GM23338 (cell line): ENCODE measurements at regions not wholly inside any gene's neighbourhood (a gene's known extent, or its start where the extent isn't known, plus 50 kb on each side); places are given as distances from the start of the nearest gene placed in this dataset.
"Not testable (repeated sequence)": the region's sequence is repeated elsewhere in the genome, so short reads cannot be mapped to it uniquely, and the experiment has no call there.

Source experiments
- ATAC-seq: fragments of 200-7000 bp; cut with Tn5 transposase; 3 replicates; pipeline ENCODE4 v1.9.1; 2020
- DNase-seq: peaks from one replicate; pipeline ENCODE4 v3.0.0-alpha.2; 2015; ENCODE audit warnings: low spot score
- H2AFZ ChIP-seq: fragments of 200-600 bp; sonication (generic); 2 replicates; pipeline ENCODE4 v1.8.0; 2016; ENCODE audit warnings: antibody characterized with exemption, mild to moderate bottlenecking, moderate library complexity
- H3F3A ChIP-seq: fragments of 200-600 bp; sonication (generic); replicated peaks from 2 replicates; pipeline ENCODE4 v1.8.0; 2017; ENCODE audit warnings: antibody characterized with exemption, mixed run types, low read depth
- H3K27ac ChIP-seq: fragments of 200-600 bp; sonication (generic); 2 replicates; pipeline ENCODE4 v1.6.1; 2016; ENCODE audit warnings: low read depth
- H3K27me3 ChIP-seq: fragments of 200-600 bp; sonication (generic); 2 replicates; pipeline ENCODE4 v1.8.0; 2016; ENCODE audit warnings: mild to moderate bottlenecking, mixed run types, moderate library complexity; ENCODE audit not compliant: insufficient read depth
- H3K36me3 ChIP-seq: fragments of 200-600 bp; sonication (generic); 2 replicates; pipeline ENCODE4 v1.8.0; 2016; ENCODE audit warnings: mild to moderate bottlenecking; ENCODE audit not compliant: insufficient read depth
- H3K4me1 ChIP-seq: fragments of 200-600 bp; sonication (generic); 2 replicates; pipeline ENCODE4 v1.8.0; 2016; ENCODE audit warnings: mild to moderate bottlenecking, moderate library complexity; ENCODE audit not compliant: insufficient read depth
- H3K4me2 ChIP-seq: fragments of 200-600 bp; sonication (generic); 2 replicates; pipeline ENCODE4 v1.7.1; 2017; ENCODE audit warnings: mixed run types
- H3K4me3 ChIP-seq: fragments of 200-600 bp; sonication (generic); 2 replicates; pipeline ENCODE4 v1.6.1; 2016; ENCODE audit warnings: mixed run types
- H3K79me2 ChIP-seq: fragments of 200-600 bp; sonication (generic); replicated peaks from 2 replicates; pipeline ENCODE4 v1.8.0; 2017; ENCODE audit warnings: mild to moderate bottlenecking; ENCODE audit not compliant: insufficient read depth
- H3K9me2 ChIP-seq: fragments of 200-600 bp; sonication (generic); 2 replicates; pipeline ENCODE4 v1.8.0; 2017; ENCODE audit not compliant: insufficient read depth
- H4K20me1 ChIP-seq: fragments of 200-600 bp; sonication (generic); replicated peaks from 2 replicates; pipeline ENCODE4 v1.8.0; 2017; ENCODE audit warnings: mild to moderate bottlenecking; ENCODE audit not compliant: insufficient read depth
- H3K27ac Mint-ChIP-seq: 2 replicates; pipeline ENCODE4 v1.8.0; 2020; ENCODE audit warnings: inconsistent platforms, mild to moderate bottlenecking, moderate library complexity, mixed read lengths
- H3K27me3 Mint-ChIP-seq: 3 replicates; pipeline ENCODE4 v1.8.0; 2022; ENCODE audit warnings: low read depth, mild to moderate bottlenecking, moderate library complexity, mixed read lengths, inconsistent platforms; ENCODE audit not compliant: insufficient read depth, poor library complexity
- H3K36me3 Mint-ChIP-seq: 3 replicates; pipeline ENCODE4 v1.8.0; 2021; ENCODE audit warnings: low read depth, mild to moderate bottlenecking, inconsistent platforms, moderate library complexity, mixed read lengths
- H3K4me1 Mint-ChIP-seq: 3 replicates; pipeline ENCODE4 v1.8.0; 2020; ENCODE audit warnings: mild to moderate bottlenecking, inconsistent platforms, mixed read lengths
- H3K4me3 Mint-ChIP-seq: 3 replicates; pipeline ENCODE4 v1.8.0; 2021; ENCODE audit warnings: moderate library complexity, mild to moderate bottlenecking, inconsistent platforms, mixed read lengths
- H3K9me3 Mint-ChIP-seq: 3 replicates; pipeline ENCODE4 v1.8.0; 2020; ENCODE audit warnings: moderate library complexity, mild to moderate bottlenecking, inconsistent platforms, mixed read lengths
- CREB1 ChIP-seq: fragments of 250-450 bp; sonication (Bioruptor Pico); IDR thresholded peaks from 2 replicates; pipeline ENCODE4 v1.5.0; 2020; ENCODE audit warnings: low read depth, mild to moderate bottlenecking, moderate library complexity
- JUNB ChIP-seq: IDR thresholded peaks from one replicate; pipeline ENCODE4 v1.6.1; 2016; ENCODE audit warnings: antibody characterized with exemption; ENCODE audit not compliant: unreplicated experiment
- TF ChIP-seq, protein P1 (sequence below): fragments of 250-450 bp; sonication (Bioruptor Pico); IDR thresholded peaks from 2 replicates; pipeline ENCODE4 v1.5.0; 2020; ENCODE audit warnings: mild to moderate bottlenecking, moderate library complexity
- TF ChIP-seq, protein P2 (sequence below), 2 experiments: fragments of 200-600 bp in 1 of 2; sonication (generic) in 1 of 2; conservative IDR thresholded peaks; 2 replicates each; pipeline versions ENCODE4 v1.5.1 to v1.6.1; 2016 to 2017; ENCODE audit warnings: antibody characterized with exemption in 2 of 2, low read depth in 2 of 2, mild to moderate bottlenecking in 2 of 2, moderate library complexity in 1 of 2

DNA sequence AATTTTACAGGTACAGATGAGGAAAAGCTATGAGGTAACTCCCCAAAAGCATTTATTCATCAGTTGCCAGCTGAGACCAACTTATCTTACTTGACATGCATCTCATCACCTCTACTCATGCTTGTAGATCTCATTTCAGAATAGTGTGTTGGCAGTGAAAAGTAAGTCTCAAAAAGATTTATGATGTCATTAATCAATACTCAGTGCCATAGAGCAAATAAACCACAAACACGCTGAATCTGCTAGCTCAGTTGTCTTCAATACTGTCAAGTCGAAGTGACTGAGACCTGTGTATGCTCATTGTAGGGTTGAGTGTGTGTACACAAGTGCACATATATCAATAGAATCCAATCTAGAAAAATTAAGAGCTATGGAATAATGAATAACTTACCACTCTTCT lies 413.5 kb downstream of the CNTN3 start:
- H2AFZ ChIP-seq: no peak overlapping the region
- DNase-seq (no peak), ATAC-seq (no peak)
- no peak for TF ChIP-seq CREB1 (CRISPR knock-in tag)
- TF ChIP-seq, protein P1, sequence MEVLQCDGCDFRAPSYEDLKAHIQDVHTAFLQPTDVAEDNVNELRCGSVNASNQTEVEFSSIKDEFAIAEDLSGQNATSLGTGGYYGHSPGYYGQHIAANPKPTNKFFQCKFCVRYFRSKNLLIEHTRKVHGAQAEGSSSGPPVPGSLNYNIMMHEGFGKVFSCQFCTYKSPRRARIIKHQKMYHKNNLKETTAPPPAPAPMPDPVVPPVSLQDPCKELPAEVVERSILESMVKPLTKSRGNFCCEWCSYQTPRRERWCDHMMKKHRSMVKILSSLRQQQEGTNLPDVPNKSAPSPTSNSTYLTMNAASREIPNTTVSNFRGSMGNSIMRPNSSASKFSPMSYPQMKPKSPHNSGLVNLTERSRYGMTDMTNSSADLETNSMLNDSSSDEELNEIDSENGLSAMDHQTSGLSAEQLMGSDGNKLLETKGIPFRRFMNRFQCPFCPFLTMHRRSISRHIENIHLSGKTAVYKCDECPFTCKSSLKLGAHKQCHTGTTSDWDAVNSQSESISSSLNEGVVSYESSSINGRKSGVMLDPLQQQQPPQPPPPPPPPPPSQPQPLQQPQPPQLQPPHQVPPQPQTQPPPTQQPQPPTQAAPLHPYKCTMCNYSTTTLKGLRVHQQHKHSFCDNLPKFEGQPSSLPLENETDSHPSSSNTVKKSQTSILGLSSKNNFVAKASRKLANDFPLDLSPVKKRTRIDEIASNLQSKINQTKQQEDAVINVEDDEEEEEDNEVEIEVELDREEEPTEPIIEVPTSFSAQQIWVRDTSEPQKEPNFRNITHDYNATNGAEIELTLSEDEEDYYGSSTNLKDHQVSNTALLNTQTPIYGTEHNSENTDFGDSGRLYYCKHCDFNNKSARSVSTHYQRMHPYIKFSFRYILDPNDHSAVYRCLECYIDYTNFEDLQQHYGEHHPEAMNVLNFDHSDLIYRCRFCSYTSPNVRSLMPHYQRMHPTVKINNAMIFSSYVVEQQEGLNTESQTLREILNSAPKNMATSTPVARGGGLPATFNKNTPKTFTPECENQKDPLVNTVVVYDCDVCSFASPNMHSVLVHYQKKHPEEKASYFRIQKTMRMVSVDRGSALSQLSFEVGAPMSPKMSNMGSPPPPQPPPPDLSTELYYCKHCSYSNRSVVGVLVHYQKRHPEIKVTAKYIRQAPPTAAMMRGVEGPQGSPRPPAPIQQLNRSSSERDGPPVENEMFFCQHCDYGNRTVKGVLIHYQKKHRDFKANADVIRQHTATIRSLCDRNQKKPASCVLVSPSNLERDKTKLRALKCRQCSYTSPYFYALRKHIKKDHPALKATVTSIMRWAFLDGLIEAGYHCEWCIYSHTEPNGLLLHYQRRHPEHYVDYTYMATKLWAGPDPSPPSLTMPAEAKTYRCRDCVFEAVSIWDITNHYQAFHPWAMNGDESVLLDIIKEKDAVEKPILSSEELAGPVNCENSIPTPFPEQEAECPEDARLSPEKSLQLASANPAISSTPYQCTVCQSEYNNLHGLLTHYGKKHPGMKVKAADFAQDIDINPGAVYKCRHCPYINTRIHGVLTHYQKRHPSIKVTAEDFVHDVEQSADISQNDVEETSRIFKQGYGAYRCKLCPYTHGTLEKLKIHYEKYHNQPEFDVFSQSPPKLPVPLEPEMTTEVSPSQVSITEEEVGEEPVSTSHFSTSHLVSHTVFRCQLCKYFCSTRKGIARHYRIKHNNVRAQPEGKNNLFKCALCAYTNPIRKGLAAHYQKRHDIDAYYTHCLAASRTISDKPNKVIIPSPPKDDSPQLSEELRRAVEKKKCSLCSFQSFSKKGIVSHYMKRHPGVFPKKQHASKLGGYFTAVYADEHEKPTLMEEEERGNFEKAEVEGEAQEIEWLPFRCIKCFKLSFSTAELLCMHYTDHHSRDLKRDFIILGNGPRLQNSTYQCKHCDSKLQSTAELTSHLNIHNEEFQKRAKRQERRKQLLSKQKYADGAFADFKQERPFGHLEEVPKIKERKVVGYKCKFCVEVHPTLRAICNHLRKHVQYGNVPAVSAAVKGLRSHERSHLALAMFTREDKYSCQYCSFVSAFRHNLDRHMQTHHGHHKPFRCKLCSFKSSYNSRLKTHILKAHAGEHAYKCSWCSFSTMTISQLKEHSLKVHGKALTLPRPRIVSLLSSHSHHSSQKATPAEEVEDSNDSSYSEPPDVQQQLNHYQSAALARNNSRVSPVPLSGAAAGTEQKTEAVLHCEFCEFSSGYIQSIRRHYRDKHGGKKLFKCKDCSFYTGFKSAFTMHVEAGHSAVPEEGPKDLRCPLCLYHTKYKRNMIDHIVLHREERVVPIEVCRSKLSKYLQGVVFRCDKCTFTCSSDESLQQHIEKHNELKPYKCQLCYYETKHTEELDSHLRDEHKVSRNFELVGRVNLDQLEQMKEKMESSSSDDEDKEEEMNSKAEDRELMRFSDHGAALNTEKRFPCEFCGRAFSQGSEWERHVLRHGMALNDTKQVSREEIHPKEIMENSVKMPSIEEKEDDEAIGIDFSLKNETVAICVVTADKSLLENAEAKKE (CRISPR knock-in tag): no peak
- no peak for TF ChIP-seq JUNB
- TF ChIP-seq, protein P2, sequence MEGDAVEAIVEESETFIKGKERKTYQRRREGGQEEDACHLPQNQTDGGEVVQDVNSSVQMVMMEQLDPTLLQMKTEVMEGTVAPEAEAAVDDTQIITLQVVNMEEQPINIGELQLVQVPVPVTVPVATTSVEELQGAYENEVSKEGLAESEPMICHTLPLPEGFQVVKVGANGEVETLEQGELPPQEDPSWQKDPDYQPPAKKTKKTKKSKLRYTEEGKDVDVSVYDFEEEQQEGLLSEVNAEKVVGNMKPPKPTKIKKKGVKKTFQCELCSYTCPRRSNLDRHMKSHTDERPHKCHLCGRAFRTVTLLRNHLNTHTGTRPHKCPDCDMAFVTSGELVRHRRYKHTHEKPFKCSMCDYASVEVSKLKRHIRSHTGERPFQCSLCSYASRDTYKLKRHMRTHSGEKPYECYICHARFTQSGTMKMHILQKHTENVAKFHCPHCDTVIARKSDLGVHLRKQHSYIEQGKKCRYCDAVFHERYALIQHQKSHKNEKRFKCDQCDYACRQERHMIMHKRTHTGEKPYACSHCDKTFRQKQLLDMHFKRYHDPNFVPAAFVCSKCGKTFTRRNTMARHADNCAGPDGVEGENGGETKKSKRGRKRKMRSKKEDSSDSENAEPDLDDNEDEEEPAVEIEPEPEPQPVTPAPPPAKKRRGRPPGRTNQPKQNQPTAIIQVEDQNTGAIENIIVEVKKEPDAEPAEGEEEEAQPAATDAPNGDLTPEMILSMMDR (conservative IDR thresholded peaks at IDR 0.05; ENCODE audit: low read depth in 2 of 2): no peak
- Mint-ChIP-seq H3K27ac (no peak overlapping the region), H3K9me3 (peaks cover 22% of the 10 kb centered on the region), H3K4me3 (no peak overlapping the region), H3K27me3 (no peaks in the 10 kb centered on the region), H3K4me1 (no peaks in the 10 kb centered on the region), H3K36me3 (peaks cover 10% of the 10 kb centered on the region; the same call in 1 of the 3 replicates)
- peaks cover 6% of the 10 kb centered on the region; the same call in 1 of the 2 replicates for H3K36me3 ChIP-seq
- H4K20me1 ChIP-seq: no peaks in the 10 kb centered on the region
- no peak overlapping the region for H3K27ac ChIP-seq
- H3K4me3 ChIP-seq: no peak overlapping the region
- no peaks in the 10 kb centered on the region for H3F3A ChIP-seq
- no peak overlapping the region for H3K4me2 ChIP-seq
- no peaks in the 10 kb centered on the region for H3K79me2 ChIP-seq
- no peaks in the 10 kb centered on the region for H3K27me3 ChIP-seq
- H3K9me2 ChIP-seq: no peaks in the 10 kb centered on the region; the same call in 1 of the 2 replicates
- H3K4me1 ChIP-seq: no peaks in the 10 kb centered on the region

DNA sequence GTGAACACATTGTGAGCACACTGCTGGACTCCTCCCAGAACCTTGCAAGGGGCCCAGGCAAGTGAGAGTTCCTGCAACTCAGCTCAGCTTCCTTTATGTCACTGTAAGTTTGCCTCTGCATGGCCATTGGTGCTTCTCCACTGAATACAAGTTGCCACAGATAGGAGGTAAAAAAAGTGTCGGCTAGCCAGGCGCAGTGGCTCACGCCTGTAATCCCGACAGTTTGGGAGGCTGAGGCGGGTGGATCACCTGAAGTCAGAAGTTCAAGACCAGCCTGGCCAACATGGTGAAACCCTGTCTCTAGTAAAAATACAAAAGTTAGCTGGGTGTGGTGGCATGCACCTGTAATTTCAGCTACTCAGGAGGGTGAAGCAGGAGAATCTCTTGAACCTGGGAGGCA lies 435.8 kb downstream of the CNTN3 start:
- H3K36me3 Mint-ChIP-seq, H3K9me2 ChIP-seq, H3K4me3 ChIP-seq, ATAC-seq, H3K36me3 ChIP-seq, H3K4me2 ChIP-seq, H2AFZ ChIP-seq, H3K79me2 ChIP-seq, H3K27me3 ChIP-seq, H4K20me1 ChIP-seq, H3K27me3 Mint-ChIP-seq, H3K4me1 Mint-ChIP-seq, H3K4me1 ChIP-seq, H3K27ac Mint-ChIP-seq, H3K4me3 Mint-ChIP-seq, H3K9me3 Mint-ChIP-seq, H3K27ac ChIP-seq, DNase-seq, H3F3A ChIP-seq: not testable (repeated sequence)
